ENCODE measurements at regions not wholly inside any gene's neighbourhood (a gene's known extent, or its start where the extent isn't known, plus 50 kb on each side); places are given as distances from the start of the nearest gene placed in this dataset.

DNA sequence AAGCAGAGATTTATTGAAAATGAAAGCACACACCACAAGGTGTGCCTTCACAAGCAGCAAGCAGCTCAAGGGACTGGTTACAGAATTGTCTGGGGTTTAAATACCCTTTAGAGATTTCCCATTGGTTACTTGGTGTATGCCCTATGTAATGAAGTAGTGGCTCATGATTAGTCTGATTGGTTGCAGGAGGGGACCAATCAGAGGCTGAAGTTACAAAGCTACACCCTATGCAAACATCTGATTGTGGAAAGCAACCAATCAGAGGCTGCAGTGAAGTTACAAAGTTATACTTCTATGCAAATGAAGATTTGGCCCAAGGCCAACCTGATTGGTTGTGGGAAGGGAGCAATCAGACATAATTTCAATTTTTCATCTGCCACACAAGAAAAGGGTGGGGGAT, 119.9 kb downstream of the C9orf152 start:
- no TSS peak for BruUV-seq (replicated peaks)
- Histone ChIP-seq H3K9me3 (replicated peaks; ENCODE audit: control insufficient read depth, insufficient read depth, low read length) (no peaks in the 10 kb centered on the region), H3K27ac (ENCODE audit: insufficient read depth, low read depth, low read length) (no peak overlapping the region), H2AFZ (ENCODE audit: low read depth, low read length) (no peak overlapping the region), H3K79me2 (ENCODE audit: control insufficient read depth, insufficient read depth, low read length) (peaks cover 97% of the 10 kb centered on the region), H3K9me1 (replicated peaks; ENCODE audit: control insufficient read depth, extremely low read depth, insufficient read depth, low read length) (no peaks in the 10 kb centered on the region), H3K9ac (replicated peaks; ENCODE audit: extremely low read depth, insufficient read depth, low read length) (no peak overlapping the region), H3K4me1 (ENCODE audit: control insufficient read depth, extremely low read depth, insufficient read depth, low read length) (peaks cover 34% of the 10 kb centered on the region), H4K20me1 (replicated peaks; ENCODE audit: control insufficient read depth, extremely low read depth, insufficient read depth, low read length) (peaks cover 7% of the 10 kb centered on the region), H3K27me3 (ENCODE audit: control insufficient read depth in 2 of 2, insufficient read depth in 2 of 2, low read length in 2 of 2) (no peaks in the 10 kb centered on the region), H3K4me3 (replicated peaks in 1 of 3; ENCODE audit: insufficient read depth in 1 of 3, low read depth in 1 of 3, low read length in 3 of 3) (no peak overlapping the region), H3K36me3 (ENCODE audit: control insufficient read depth in 2 of 2, extremely low read depth in 1 of 2, insufficient read depth in 2 of 2, low read length in 2 of 2) (peaks cover 0 to 5% of the 10 kb centered on the region in 2 experiments), H3K4me2 (ENCODE audit: insufficient read depth, low read length) (no peak overlapping the region)
- ChIA-PET POLR2A (interaction anchor here (1.0 kb wide), 1 partner anchor 16 kb away, joined by 4 read pairs; no protein-coding TSS in a partner anchor), CTCF (interaction anchor here (0.6 to 3.6 kb wide), 9 partner anchors 12 to 185 kb away, joined by 3 to 15 read pairs (median 3); no protein-coding TSS in a partner anchor)
- intact Hi-C loops (cut with micrococcal nuclease): no loop called here
- TF ChIP-seq MYC (IDR thresholded peaks at IDR 0.05; ENCODE audit: low read depth, low read length): no peak
- TF ChIP-seq POLR2A (IDR thresholded peaks at IDR 0.05; ENCODE audit: low read depth, low read length): no peak
- TF ChIP-seq EZH2 (IDR thresholded peaks at IDR 0.05; ENCODE audit: borderline replicate concordance, low read depth, low read length, severe bottlenecking): no peak
- FAIRE-seq (no peak), DNase-seq (ENCODE audit: low read depth, low spot score) (no peak)
- dilution Hi-C loops (cut with MboI; ENCODE audit: extremely low pct_ligation_motif_present, low sequenced_read_pairs): no loop called here

DNA sequence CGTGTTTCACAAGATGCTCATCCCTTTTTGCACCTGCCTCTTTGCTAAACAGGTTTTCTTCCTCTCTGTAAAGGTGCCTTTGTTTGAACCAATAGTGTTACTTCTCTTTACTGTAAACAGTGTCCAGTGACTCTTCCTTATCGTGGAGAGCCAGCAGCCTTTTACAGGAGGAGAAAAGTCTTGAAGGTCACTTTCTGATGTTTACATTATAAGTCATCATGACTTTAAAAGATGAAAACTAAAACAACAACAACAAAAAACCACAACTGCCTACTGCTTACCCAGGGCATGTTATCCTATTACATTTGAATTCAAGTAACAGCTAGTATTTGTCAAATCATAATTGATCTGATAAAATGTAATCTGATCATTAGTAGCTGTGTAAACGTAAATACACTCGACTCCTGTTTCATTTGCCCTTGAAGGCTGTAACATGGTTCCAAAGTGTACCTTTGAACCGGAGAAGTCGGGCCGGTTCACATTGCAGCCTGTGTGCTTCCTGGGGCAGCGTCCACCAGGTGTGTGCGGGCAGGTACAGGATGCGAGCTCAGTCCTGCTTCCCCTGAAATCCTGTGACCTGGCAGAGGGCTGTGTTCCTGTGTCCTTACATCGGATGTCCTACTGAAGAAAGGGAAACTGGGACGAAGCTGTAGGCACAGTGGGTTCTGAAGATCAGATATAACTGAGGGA, 118.1 kb downstream of the C9orf152 start:
- peaks cover 31% of the 10 kb centered on the region for H3K4me1 ChIP-seq (ENCODE audit: control insufficient read depth, extremely low read depth, insufficient read depth, low read length)
- no peak overlapping the region for H3K4me3 ChIP-seq (replicated peaks in 1 of 3; ENCODE audit: insufficient read depth in 1 of 3, low read depth in 1 of 3, low read length in 3 of 3)
- H3K27me3 ChIP-seq (ENCODE audit: control insufficient read depth in 2 of 2, insufficient read depth in 2 of 2, low read length in 2 of 2): no peaks in the 10 kb centered on the region
- peaks cover 7% of the 10 kb centered on the region for H4K20me1 ChIP-seq (replicated peaks; ENCODE audit: control insufficient read depth, extremely low read depth, insufficient read depth, low read length)
- FAIRE-seq (peak; percentile 4), DNase-seq (ENCODE audit: low read depth, low spot score) (peak; percentile 77)
- intact Hi-C loops (cut with micrococcal nuclease) (loop anchor here (1.0 kb wide), 1 partner anchor 21 kb away; no protein-coding TSS in a partner anchor), dilution Hi-C loops (cut with MboI; ENCODE audit: extremely low pct_ligation_motif_present, low sequenced_read_pairs) (no loop called here)
- CTCF ChIA-PET: interaction anchor here (0.9 to 3.6 kb wide), 7 partner anchors 11 to 186 kb away, joined by 3 to 15 read pairs (median 5); no protein-coding TSS in a partner anchor
- no peak overlapping the region for H2AFZ ChIP-seq (ENCODE audit: low read depth, low read length)
- H3K79me2 ChIP-seq (ENCODE audit: control insufficient read depth, insufficient read depth, low read length): peaks cover 98% of the 10 kb centered on the region
- H3K27ac ChIP-seq (ENCODE audit: insufficient read depth, low read depth, low read length): peak overlapping the region; percentile 26
- no TSS peak for BruUV-seq (replicated peaks)
- TF ChIP-seq POLR2A (IDR thresholded peaks at IDR 0.05; ENCODE audit: low read depth, low read length) (no peak), GATA2 (IDR thresholded peaks at IDR 0.05; ENCODE audit: insufficient read depth, insufficient read length, low read depth, low read length) (peak; percentile 74), FOS (IDR thresholded peaks at IDR 0.05; ENCODE audit: borderline replicate concordance, insufficient read depth, low read length) (peak; percentile 61), EZH2 (IDR thresholded peaks at IDR 0.05; ENCODE audit: borderline replicate concordance, low read depth, low read length, severe bottlenecking) (no peak), JUN (IDR thresholded peaks at IDR 0.05; ENCODE audit: borderline replicate concordance, insufficient read depth, insufficient read length, low read depth) (peak; percentile 52), POLR2AphosphoS5 (IDR thresholded peaks at IDR 0.05; ENCODE audit: insufficient read depth, low read depth, low read length) (peak; percentile 58)
- no peaks in the 10 kb centered on the region for H3K9me1 ChIP-seq (replicated peaks; ENCODE audit: control insufficient read depth, extremely low read depth, insufficient read depth, low read length)
- no peak overlapping the region for H3K9ac ChIP-seq (replicated peaks; ENCODE audit: extremely low read depth, insufficient read depth, low read length)
- peaks cover 0 to 5% of the 10 kb centered on the region in 2 experiments for H3K36me3 ChIP-seq (ENCODE audit: control insufficient read depth in 2 of 2, extremely low read depth in 1 of 2, insufficient read depth in 2 of 2, low read length in 2 of 2)
- POLR2A ChIA-PET: interaction anchor here (0.6 to 0.7 kb wide), 2 partner anchors 16 to 166 kb away, joined by 3 read pairs; partner anchors contain the start of gene TXN
- H3K9me3 ChIP-seq (replicated peaks; ENCODE audit: control insufficient read depth, insufficient read depth, low read length): no peaks in the 10 kb centered on the region
- H3K4me2 ChIP-seq (ENCODE audit: insufficient read depth, low read length): no peak overlapping the region

All from endothelial cell of umbilical vein (primary cell).